Keratinocyte (primary cell): ENCODE measurements at regions not wholly inside any gene's neighbourhood (a gene's known extent, or its start where the extent isn't known, plus 50 kb on each side); places are given as distances from the start of the nearest gene placed in this dataset.

Experiments
- DNase-seq: peaks from one replicate; pipeline ENCODE4 v3.0.0-alpha.2; 2011; ENCODE audit warnings: low read depth, missing footprints, low spot score
- FAIRE-seq: peaks from 2 replicates; lab custom pipeline; 2011; peaks lifted over from hg19 to GRCh38; lab: Jason Lieb, UNC
- H2AFZ ChIP-seq: 2 replicates; pipeline ENCODE4 v1.6.0; 2012; ENCODE audit warnings: low read length, control low read depth, inconsistent platforms; ENCODE audit not compliant: control insufficient read depth
- H3K27ac ChIP-seq: 2 replicates; pipeline ENCODE4 v1.5.1; 2011; ENCODE audit warnings: low read length; ENCODE audit not compliant: control insufficient read depth, insufficient read depth
- H3K27me3 ChIP-seq: 3 replicates; pipeline ENCODE4 v1.6.0; 2011; ENCODE audit warnings: low read length; ENCODE audit not compliant: control insufficient read depth, insufficient read depth; ENCODE audit errors: extremely low read depth
- H3K36me3 ChIP-seq, 2 experiments: 2 replicates in 1 of 2; 3 replicates in 1 of 2; pipeline ENCODE4 v1.5.1; 2011; ENCODE audit warnings: low read length in 2 of 2, mild to moderate bottlenecking in 1 of 2; ENCODE audit not compliant: control insufficient read depth in 2 of 2, insufficient read depth in 2 of 2; ENCODE audit errors: extremely low read depth in 1 of 2
- H3K4me1 ChIP-seq: 3 replicates; pipeline ENCODE4 v1.5.1; 2011; ENCODE audit warnings: low read length; ENCODE audit not compliant: control insufficient read depth, insufficient read depth; ENCODE audit errors: extremely low read depth
- H3K4me2 ChIP-seq: 3 replicates; pipeline ENCODE4 v1.6.0; 2011; ENCODE audit warnings: low read depth, low read length; ENCODE audit not compliant: control insufficient read depth, insufficient read depth; ENCODE audit errors: extremely low read depth
- H3K4me3 ChIP-seq, 3 experiments: fragments of 200-600 bp in 1 of 3; sonication (generic) in 1 of 3; 2 replicates in 2 of 3; 3 replicates in 1 of 3; pipeline ENCODE4 v1.5.1; 2011 to 2016; ENCODE audit warnings: low read length in 3 of 3, mild to moderate bottlenecking in 3 of 3, control low read depth in 2 of 3, inconsistent platforms in 1 of 3, low read depth in 1 of 3, mixed read lengths in 1 of 3, mixed run types in 1 of 3, moderate library complexity in 1 of 3; ENCODE audit not compliant: control insufficient read depth in 2 of 3, insufficient read depth in 2 of 3; ENCODE audit errors: extremely low read depth in 1 of 3
- H3K79me2 ChIP-seq: 2 replicates; pipeline ENCODE4 v1.6.0; 2012; ENCODE audit warnings: low read length; ENCODE audit not compliant: control insufficient read depth, insufficient read depth
- H3K9ac ChIP-seq: 3 replicates; pipeline ENCODE4 v1.6.0; 2011; ENCODE audit warnings: low read length; ENCODE audit not compliant: control insufficient read depth, insufficient read depth; ENCODE audit errors: extremely low read depth
- H3K9me1 ChIP-seq: 3 replicates; pipeline ENCODE4 v1.6.0; 2011; ENCODE audit warnings: low read length; ENCODE audit not compliant: control insufficient read depth, insufficient read depth; ENCODE audit errors: extremely low read depth
- H3K9me3 ChIP-seq: 2 replicates; pipeline ENCODE4 v1.5.1; 2012; ENCODE audit warnings: low read depth, low read length; ENCODE audit not compliant: control insufficient read depth
- H4K20me1 ChIP-seq: 3 replicates; pipeline ENCODE4 v1.6.0; 2011; ENCODE audit warnings: low read length; ENCODE audit not compliant: control insufficient read depth, insufficient read depth; ENCODE audit errors: extremely low read depth
- EZH2 ChIP-seq: IDR thresholded peaks from one replicate; pipeline ENCODE4 v1.6.1; 2012; ENCODE audit warnings: inconsistent platforms, mild to moderate bottlenecking, low read length, moderate library complexity
- dilution Hi-C: fragments of 300-500 bp; cut with MboI; formaldehyde crosslinking; loops from one replicate; pipeline ENCODE4 v1.7.0; 2020; ENCODE audit warnings: low sequenced_read_pairs; ENCODE audit not compliant: extremely low pct_ligation_motif_present
- TF ChIP-seq, protein P1 (sequence below), 3 experiments: IDR thresholded peaks in 1 of 3; conservative IDR thresholded peaks in 1 of 3; optimal IDR thresholded peaks in 1 of 3; 2 replicates in 2 of 3; 3 replicates in 1 of 3; pipeline versions ENCODE3 to v1.5.1; 2011; ENCODE audit warnings: low read length in 3 of 3, mild to moderate bottlenecking in 3 of 3, moderate library complexity in 2 of 3, control low read depth in 1 of 3, inconsistent platforms in 1 of 3; ENCODE audit not compliant: insufficient read depth in 2 of 3; ENCODE audit errors: extremely low read depth in 1 of 3

DNA sequence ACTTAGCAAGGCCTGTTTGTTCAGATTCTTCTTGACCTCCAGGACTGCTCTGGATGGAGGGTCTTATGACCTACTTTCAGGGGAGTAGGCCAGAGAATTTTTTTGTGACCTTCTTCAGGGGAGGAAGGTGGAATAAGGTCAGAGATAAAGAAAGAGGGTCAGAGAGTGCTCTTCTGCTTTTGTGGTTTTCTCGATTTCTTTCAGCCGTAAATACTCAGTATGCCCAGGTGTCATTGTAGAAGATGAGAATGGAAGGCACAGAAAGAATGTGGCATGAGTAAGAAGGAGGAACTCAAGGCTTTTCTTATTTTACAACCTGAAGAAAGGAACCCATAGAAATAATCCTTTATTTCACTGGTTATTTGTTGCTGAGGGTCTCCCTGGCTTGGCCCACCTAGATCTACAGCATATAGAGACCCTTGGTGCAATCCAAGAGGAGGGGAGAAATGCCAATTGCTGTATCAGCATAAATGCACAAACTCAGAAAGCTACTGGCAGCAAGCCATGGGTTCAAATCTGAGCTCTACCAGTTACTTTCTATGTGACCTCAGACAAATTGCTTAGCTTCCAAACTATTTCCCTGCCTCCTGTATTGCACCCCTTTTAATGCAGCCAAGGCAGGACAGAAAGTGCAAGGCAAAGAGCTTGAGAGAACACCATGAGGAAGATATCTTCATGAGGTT is 68.0 kb downstream of the OLIG3 start:
- DNase-seq (no peak), FAIRE-seq (no peak)
- no peaks in the 10 kb centered on the region for H3K79me2 ChIP-seq
- no peak overlapping the region for H3K9ac ChIP-seq
- no peak overlapping the region for H2AFZ ChIP-seq
- H3K9me1 ChIP-seq: no peaks in the 10 kb centered on the region
- H3K27me3 ChIP-seq: no peaks in the 10 kb centered on the region
- H3K4me1 ChIP-seq: no peaks in the 10 kb centered on the region
- H3K27ac ChIP-seq: no peak overlapping the region
- no peaks in the 10 kb centered on the region for H4K20me1 ChIP-seq
- H3K4me3 ChIP-seq: no peak overlapping the region
- no peak overlapping the region for H3K4me2 ChIP-seq
- no peaks in the 10 kb centered on the region for H3K36me3 ChIP-seq
- dilution Hi-C loops: no loop called here
- no peak for TF ChIP-seq EZH2
- TF ChIP-seq, protein P1, sequence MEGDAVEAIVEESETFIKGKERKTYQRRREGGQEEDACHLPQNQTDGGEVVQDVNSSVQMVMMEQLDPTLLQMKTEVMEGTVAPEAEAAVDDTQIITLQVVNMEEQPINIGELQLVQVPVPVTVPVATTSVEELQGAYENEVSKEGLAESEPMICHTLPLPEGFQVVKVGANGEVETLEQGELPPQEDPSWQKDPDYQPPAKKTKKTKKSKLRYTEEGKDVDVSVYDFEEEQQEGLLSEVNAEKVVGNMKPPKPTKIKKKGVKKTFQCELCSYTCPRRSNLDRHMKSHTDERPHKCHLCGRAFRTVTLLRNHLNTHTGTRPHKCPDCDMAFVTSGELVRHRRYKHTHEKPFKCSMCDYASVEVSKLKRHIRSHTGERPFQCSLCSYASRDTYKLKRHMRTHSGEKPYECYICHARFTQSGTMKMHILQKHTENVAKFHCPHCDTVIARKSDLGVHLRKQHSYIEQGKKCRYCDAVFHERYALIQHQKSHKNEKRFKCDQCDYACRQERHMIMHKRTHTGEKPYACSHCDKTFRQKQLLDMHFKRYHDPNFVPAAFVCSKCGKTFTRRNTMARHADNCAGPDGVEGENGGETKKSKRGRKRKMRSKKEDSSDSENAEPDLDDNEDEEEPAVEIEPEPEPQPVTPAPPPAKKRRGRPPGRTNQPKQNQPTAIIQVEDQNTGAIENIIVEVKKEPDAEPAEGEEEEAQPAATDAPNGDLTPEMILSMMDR (optimal IDR thresholded peaks at IDR 0.05 in 1 of 3, IDR thresholded peaks at IDR 0.05 in 1 of 3, conservative IDR thresholded peaks at IDR 0.05 in 1 of 3; ENCODE audit: extremely low read depth in 1 of 3, insufficient read depth in 2 of 3, low read length in 3 of 3): no peak
- no peaks in the 10 kb centered on the region for H3K9me3 ChIP-seq

DNA sequence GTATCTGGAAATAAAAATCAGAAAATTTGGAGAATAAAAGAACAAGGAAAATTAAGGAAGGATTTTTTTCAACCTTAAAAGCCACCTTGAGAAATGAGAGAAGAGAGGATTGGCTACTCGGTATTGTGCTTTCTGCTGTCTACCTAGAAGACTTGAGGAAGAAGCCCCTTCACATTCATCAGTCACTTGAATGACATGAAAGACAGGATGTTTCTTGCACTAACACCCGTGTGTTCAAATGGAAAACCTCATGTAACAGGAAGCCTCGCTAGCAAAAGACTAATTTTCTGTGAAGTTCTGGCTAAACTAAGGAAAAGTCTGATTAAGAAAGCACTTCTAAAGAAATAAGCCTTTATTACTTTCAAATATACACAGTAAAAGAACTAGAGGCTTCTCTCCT is 69.9 kb downstream of the OLIG3 start:
- dilution Hi-C loops: no loop called here

More for the DNA sequence above, 69.9 kb downstream of the OLIG3 start:
- Histone ChIP-seq H3K79me2 (no peaks in the 10 kb centered on the region), H3K9me1 (no peaks in the 10 kb centered on the region), H3K4me3 (no peak overlapping the region), H2AFZ (no peak overlapping the region), H3K4me2 (no peak overlapping the region), H3K27me3 (no peaks in the 10 kb centered on the region), H3K9ac (no peak overlapping the region), H3K9me3 (no peaks in the 10 kb centered on the region), H3K4me1 (no peaks in the 10 kb centered on the region), H3K27ac (no peak overlapping the region), H4K20me1 (no peaks in the 10 kb centered on the region), H3K36me3 (no peaks in the 10 kb centered on the region)
- no peak for FAIRE-seq
- DNase-seq: no peak
- TF ChIP-seq, protein P1 (optimal IDR thresholded peaks at IDR 0.05 in 1 of 3, IDR thresholded peaks at IDR 0.05 in 1 of 3, conservative IDR thresholded peaks at IDR 0.05 in 1 of 3; ENCODE audit: extremely low read depth in 1 of 3, insufficient read depth in 2 of 3, low read length in 3 of 3): no peak
- TF ChIP-seq EZH2: no peak
